IPS DF 6.9 (cell line): ENCODE measurements at regions not wholly inside any gene's neighbourhood (a gene's known extent, or its start where the extent isn't known, plus 50 kb on each side); places are given as distances from the start of the nearest gene placed in this dataset.

ENCODE experiments used
- DNase-seq: peaks from one replicate; pipeline ENCODE4 v3.0.0-alpha.2; 2013; ENCODE audit warnings: low read depth, low spot score
- H3K27ac ChIP-seq: one replicate; pipeline ENCODE4 v1.5.1; 2013; ENCODE audit warnings: low read length, control low read depth
- H3K27me3 ChIP-seq: 2 replicates; pipeline ENCODE4 v1.6.1; 2013; ENCODE audit warnings: mild to moderate bottlenecking, low read length; ENCODE audit not compliant: control insufficient read depth, insufficient read depth
- H3K36me3 ChIP-seq: 2 replicates; pipeline ENCODE4 v1.6.1; 2013; ENCODE audit warnings: low read length; ENCODE audit not compliant: control insufficient read depth, insufficient read depth
- H3K4me1 ChIP-seq: 2 replicates; pipeline ENCODE4 v1.6.1; 2013; ENCODE audit warnings: low read length; ENCODE audit not compliant: control insufficient read depth, insufficient read depth
- H3K4me3 ChIP-seq: 2 replicates; pipeline ENCODE4 v1.5.1; 2013; ENCODE audit warnings: mild to moderate bottlenecking, low read length
- H3K9me3 ChIP-seq: 2 replicates; pipeline ENCODE4 v1.6.1; 2013; ENCODE audit warnings: low read length, inconsistent platforms; ENCODE audit not compliant: control insufficient read depth, insufficient read depth
- WGBS: extraction: QIAGEN DNeasy Blood & Tissue Kit; methylation state at CpG from one replicate; pipeline ENCODE4 v1.1.7; 2013; ENCODE audit warnings: mixed read lengths, missing lambda C conversion rate; ENCODE audit not compliant: insufficient read length, insufficient coverage; 5-methylcytosine and 5-hydroxymethylcytosine counted together

- H3K9me3 ChIP-seq = no peaks in the 10 kb centered on the region
- no peak overlapping the region for H3K4me3 ChIP-seq
- 0 out of 2 replicates have a peak, but pooled peaks cover 2% of the 10 kb centered on the region for H3K4me1 ChIP-seq
- no peaks in the 10 kb centered on the region for H3K36me3 ChIP-seq
- no peaks in the 10 kb centered on the region for H3K27me3 ChIP-seq
- H3K27ac ChIP-seq = no peak overlapping the region
- no CpG with 5 or more reads among the region's 6 CpGs for WGBS
- DNase-seq = no peak
These were observed 376.2 kb downstream of the ZNF521 start for GRCh38 chr18:24975496-24976372.

GRCh38 chr18:24976502-24976901, 375.5 kb downstream of the ZNF521 start:
- Histone ChIP-seq H3K27ac (no peak overlapping the region), H3K9me3 (no peaks in the 10 kb centered on the region), H3K4me3 (no peak overlapping the region), H3K27me3 (no peaks in the 10 kb centered on the region), H3K36me3 (no peaks in the 10 kb centered on the region), H3K4me1 (0 out of 2 replicates have a peak, but pooled peaks cover 2% of the 10 kb centered on the region)
- no CpG with 5 or more reads among the region's 4 CpGs for WGBS
- no peak for DNase-seq

GRCh38 chr18:24979235-24979634, 372.7 kb downstream of the ZNF521 start:
- no peak overlapping the region for H3K4me3 ChIP-seq
- no peaks in the 10 kb centered on the region for H3K9me3 ChIP-seq
- no peaks in the 10 kb centered on the region for H3K36me3 ChIP-seq
- H3K27ac ChIP-seq = no peak overlapping the region
- H3K4me1 ChIP-seq = 0 out of 2 replicates have a peak, but pooled peaks cover 3% of the 10 kb centered on the region
- no CpG with 5 or more reads among the region's 4 CpGs for WGBS
- DNase-seq = no peak
- H3K27me3 ChIP-seq = no peaks in the 10 kb centered on the region

- Histone ChIP-seq H3K9me3 (no peaks in the 10 kb centered on the region), H3K27me3 (no peaks in the 10 kb centered on the region), H3K4me1 (0 out of 2 replicates have a peak, but pooled peaks cover 3% of the 10 kb centered on the region), H3K4me3 (no peak overlapping the region), H3K27ac (no peak overlapping the region), H3K36me3 (no peaks in the 10 kb centered on the region)
- WGBS = no CpG with 5 or more reads among the region's 2 CpGs
- no peak for DNase-seq
These were observed 369.1 kb downstream of the ZNF521 start for GRCh38 chr18:24982831-24983230.

- no CpG with 5 or more reads among the region's 8 CpGs for WGBS
- DNase-seq = no peak
- Histone ChIP-seq H3K27me3 (no peaks in the 10 kb centered on the region), H3K4me3 (no peak overlapping the region), H3K27ac (no peak overlapping the region), H3K36me3 (no peaks in the 10 kb centered on the region), H3K9me3 (no peaks in the 10 kb centered on the region), H3K4me1 (0 out of 2 replicates have a peak, but pooled peaks cover 3% of the 10 kb centered on the region)
These were observed 368.3 kb downstream of the ZNF521 start for GRCh38 chr18:24983566-24984139.

GRCh38 chr18:24985586-24985985, 366.4 kb downstream of the ZNF521 start:
- H3K4me1 ChIP-seq = 0 out of 2 replicates have a peak, but pooled peaks cover 1% of the 10 kb centered on the region
- no peaks in the 10 kb centered on the region for H3K9me3 ChIP-seq
- no CpG with 5 or more reads among the region's 4 CpGs for WGBS
- no peak overlapping the region for H3K4me3 ChIP-seq
- no peaks in the 10 kb centered on the region for H3K36me3 ChIP-seq
- H3K27me3 ChIP-seq = no peaks in the 10 kb centered on the region
- H3K27ac ChIP-seq = no peak overlapping the region
- DNase-seq = no peak

- DNase-seq = no peak
- Histone ChIP-seq H3K4me3 (no peak overlapping the region), H3K27ac (no peak overlapping the region), H3K4me1 (0 out of 2 replicates have a peak, but pooled peaks cover 1% of the 10 kb centered on the region), H3K9me3 (no peaks in the 10 kb centered on the region), H3K27me3 (no peaks in the 10 kb centered on the region), H3K36me3 (no peaks in the 10 kb centered on the region)
- no CpG with 5 or more reads among the region's 6 CpGs for WGBS
These were observed 365.2 kb downstream of the ZNF521 start for GRCh38 chr18:24986666-24987302.

- DNase-seq = no peak
- no peaks in the 10 kb centered on the region for H3K4me1 ChIP-seq
- no peak overlapping the region for H3K27ac ChIP-seq
- H3K36me3 ChIP-seq = no peaks in the 10 kb centered on the region
- no peaks in the 10 kb centered on the region for H3K27me3 ChIP-seq
- H3K9me3 ChIP-seq = no peaks in the 10 kb centered on the region
- no CpG with 5 or more reads among the region's 9 CpGs for WGBS
- no peak overlapping the region for H3K4me3 ChIP-seq
These were observed 364.4 kb downstream of the ZNF521 start for GRCh38 chr18:24987303-24988252.

GRCh38 chr18:24988253-24988840, 363.6 kb downstream of the ZNF521 start:
- no peaks in the 10 kb centered on the region for H3K27me3 ChIP-seq
- no CpG with 5 or more reads among the region's 7 CpGs for WGBS
- no peaks in the 10 kb centered on the region for H3K9me3 ChIP-seq
- H3K36me3 ChIP-seq = no peaks in the 10 kb centered on the region
- no peaks in the 10 kb centered on the region for H3K4me1 ChIP-seq
- no peak overlapping the region for H3K27ac ChIP-seq
- DNase-seq = no peak
- H3K4me3 ChIP-seq = no peak overlapping the region
